ENCODE measurements at regions not wholly inside any gene's neighbourhood (a gene's known extent, or its start where the extent isn't known, plus 50 kb on each side); places are given as distances from the start of the nearest gene placed in this dataset.

- TF ChIP-seq CTCF (IDR thresholded peaks at IDR 0.05) (no peak), POLR2A (IDR thresholded peaks at IDR 0.05) (no peak)
Measured at GRCh38 chr3:177471733-177472480, 274.6 kb upstream of the TBL1XR1 start.
